ENCODE measurements at regions not wholly inside any gene's neighbourhood (a gene's known extent, or its start where the extent isn't known, plus 50 kb on each side); places are given as distances from the start of the nearest gene placed in this dataset.

DNA sequence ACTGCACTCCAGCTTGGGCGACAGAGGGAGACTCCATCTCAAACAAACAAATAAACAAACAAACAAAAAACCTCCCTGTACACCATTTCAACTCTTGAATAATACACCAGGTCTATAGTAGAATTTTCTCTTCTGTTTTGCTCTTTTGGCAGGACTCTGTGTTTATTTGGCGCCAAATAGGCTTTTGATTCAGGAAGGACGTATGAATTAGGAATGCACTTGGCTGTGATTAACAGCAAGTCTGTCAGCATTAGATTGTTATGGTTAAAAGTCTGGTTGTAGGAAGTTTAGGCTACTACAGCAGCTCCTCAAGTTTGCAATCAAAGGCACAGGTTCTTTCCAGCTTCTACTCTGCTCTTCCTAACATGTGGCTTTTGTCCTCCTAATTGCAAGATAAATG, 113.8 kb upstream of the KCNK1 start (continued):
- TF ChIP-seq, protein P1, sequence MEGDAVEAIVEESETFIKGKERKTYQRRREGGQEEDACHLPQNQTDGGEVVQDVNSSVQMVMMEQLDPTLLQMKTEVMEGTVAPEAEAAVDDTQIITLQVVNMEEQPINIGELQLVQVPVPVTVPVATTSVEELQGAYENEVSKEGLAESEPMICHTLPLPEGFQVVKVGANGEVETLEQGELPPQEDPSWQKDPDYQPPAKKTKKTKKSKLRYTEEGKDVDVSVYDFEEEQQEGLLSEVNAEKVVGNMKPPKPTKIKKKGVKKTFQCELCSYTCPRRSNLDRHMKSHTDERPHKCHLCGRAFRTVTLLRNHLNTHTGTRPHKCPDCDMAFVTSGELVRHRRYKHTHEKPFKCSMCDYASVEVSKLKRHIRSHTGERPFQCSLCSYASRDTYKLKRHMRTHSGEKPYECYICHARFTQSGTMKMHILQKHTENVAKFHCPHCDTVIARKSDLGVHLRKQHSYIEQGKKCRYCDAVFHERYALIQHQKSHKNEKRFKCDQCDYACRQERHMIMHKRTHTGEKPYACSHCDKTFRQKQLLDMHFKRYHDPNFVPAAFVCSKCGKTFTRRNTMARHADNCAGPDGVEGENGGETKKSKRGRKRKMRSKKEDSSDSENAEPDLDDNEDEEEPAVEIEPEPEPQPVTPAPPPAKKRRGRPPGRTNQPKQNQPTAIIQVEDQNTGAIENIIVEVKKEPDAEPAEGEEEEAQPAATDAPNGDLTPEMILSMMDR (conservative IDR thresholded peaks at IDR 0.05; ENCODE audit: low read depth in 2 of 2): no peak
- TF ChIP-seq, protein P2, sequence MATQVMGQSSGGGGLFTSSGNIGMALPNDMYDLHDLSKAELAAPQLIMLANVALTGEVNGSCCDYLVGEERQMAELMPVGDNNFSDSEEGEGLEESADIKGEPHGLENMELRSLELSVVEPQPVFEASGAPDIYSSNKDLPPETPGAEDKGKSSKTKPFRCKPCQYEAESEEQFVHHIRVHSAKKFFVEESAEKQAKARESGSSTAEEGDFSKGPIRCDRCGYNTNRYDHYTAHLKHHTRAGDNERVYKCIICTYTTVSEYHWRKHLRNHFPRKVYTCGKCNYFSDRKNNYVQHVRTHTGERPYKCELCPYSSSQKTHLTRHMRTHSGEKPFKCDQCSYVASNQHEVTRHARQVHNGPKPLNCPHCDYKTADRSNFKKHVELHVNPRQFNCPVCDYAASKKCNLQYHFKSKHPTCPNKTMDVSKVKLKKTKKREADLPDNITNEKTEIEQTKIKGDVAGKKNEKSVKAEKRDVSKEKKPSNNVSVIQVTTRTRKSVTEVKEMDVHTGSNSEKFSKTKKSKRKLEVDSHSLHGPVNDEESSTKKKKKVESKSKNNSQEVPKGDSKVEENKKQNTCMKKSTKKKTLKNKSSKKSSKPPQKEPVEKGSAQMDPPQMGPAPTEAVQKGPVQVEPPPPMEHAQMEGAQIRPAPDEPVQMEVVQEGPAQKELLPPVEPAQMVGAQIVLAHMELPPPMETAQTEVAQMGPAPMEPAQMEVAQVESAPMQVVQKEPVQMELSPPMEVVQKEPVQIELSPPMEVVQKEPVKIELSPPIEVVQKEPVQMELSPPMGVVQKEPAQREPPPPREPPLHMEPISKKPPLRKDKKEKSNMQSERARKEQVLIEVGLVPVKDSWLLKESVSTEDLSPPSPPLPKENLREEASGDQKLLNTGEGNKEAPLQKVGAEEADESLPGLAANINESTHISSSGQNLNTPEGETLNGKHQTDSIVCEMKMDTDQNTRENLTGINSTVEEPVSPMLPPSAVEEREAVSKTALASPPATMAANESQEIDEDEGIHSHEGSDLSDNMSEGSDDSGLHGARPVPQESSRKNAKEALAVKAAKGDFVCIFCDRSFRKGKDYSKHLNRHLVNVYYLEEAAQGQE (IDR thresholded peaks at IDR 0.05; ENCODE audit: unreplicated experiment): no peak
- TF ChIP-seq JUNB (IDR thresholded peaks at IDR 0.05; ENCODE audit: unreplicated experiment): no peak
- TF ChIP-seq, protein P3, sequence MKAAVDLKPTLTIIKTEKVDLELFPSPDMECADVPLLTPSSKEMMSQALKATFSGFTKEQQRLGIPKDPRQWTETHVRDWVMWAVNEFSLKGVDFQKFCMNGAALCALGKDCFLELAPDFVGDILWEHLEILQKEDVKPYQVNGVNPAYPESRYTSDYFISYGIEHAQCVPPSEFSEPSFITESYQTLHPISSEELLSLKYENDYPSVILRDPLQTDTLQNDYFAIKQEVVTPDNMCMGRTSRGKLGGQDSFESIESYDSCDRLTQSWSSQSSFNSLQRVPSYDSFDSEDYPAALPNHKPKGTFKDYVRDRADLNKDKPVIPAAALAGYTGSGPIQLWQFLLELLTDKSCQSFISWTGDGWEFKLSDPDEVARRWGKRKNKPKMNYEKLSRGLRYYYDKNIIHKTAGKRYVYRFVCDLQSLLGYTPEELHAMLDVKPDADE (IDR thresholded peaks at IDR 0.05): no peak

DNA sequence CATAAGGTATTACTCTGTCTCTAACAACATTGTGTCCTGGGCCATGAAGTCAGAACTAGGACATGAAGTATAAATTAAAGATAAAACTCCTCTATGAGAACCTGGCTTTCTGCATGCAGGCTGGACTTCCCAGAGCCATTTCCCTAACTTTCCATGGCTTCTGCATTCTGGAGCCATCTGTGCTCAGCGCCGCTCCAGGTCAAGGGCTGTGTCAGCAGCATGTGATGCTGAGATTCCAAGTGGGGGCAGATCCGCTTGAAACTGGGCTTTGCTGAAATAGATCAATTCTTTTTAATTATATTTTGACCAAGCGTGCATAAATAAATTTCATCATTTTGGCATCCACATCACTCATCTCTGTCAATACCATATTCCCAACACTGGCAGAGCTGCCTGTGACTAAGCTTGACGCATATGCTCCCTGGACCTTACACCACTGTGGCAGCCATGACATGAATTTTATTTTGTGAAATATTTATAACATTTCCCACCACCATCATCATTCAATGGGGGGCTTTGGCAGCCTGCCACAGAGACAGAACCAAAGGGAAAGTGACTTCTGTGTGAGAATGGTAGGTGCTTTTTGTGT, 110.4 kb upstream of the KCNK1 start:
- ATAC-seq (no peak), DNase-seq (ENCODE audit: low spot score) (no peak)
- Mint-ChIP-seq H3K4me3 (no peak overlapping the region), H3K27me3 (ENCODE audit: insufficient read depth, low read depth, poor library complexity) (no peaks in the 10 kb centered on the region), H3K27ac (no peak overlapping the region), H3K36me3 (ENCODE audit: low read depth) (no peaks in the 10 kb centered on the region; the same call in 2 of the 3 replicates), H3K4me1 (peaks cover 11% of the 10 kb centered on the region; the same call in 1 of the 3 replicates), H3K9me3 (peaks cover 3% of the 10 kb centered on the region; the same call in 1 of the 3 replicates)
- Histone ChIP-seq H3K27ac (ENCODE audit: low read depth) (no peak overlapping the region), H4K20me1 (replicated peaks; ENCODE audit: insufficient read depth) (no peaks in the 10 kb centered on the region), H3K4me3 (no peak overlapping the region), H3K9me2 (ENCODE audit: insufficient read depth) (peaks cover 19% of the 10 kb centered on the region), H3K4me1 (ENCODE audit: insufficient read depth) (peaks cover 17% of the 10 kb centered on the region), H3K27me3 (ENCODE audit: insufficient read depth) (no peaks in the 10 kb centered on the region), H3K36me3 (ENCODE audit: insufficient read depth) (no peaks in the 10 kb centered on the region), H2AFZ (no peak overlapping the region), H3K79me2 (replicated peaks; ENCODE audit: insufficient read depth) (no peaks in the 10 kb centered on the region), H3F3A (replicated peaks; ENCODE audit: low read depth) (no peaks in the 10 kb centered on the region), H3K4me2 (no peak overlapping the region)
- no peak for TF ChIP-seq ZNF331 (CRISPR knock-in tag; IDR thresholded peaks at IDR 0.05; ENCODE audit: low read depth)
- no peak for TF ChIP-seq JUNB (IDR thresholded peaks at IDR 0.05; ENCODE audit: unreplicated experiment)
- TF ChIP-seq CREB1 (CRISPR knock-in tag; IDR thresholded peaks at IDR 0.05; ENCODE audit: low read depth): no peak
- TF ChIP-seq EZH2 (IDR thresholded peaks at IDR 0.05; ENCODE audit: low read depth, unreplicated experiment): no peak
- no peak for TF ChIP-seq ZNF114 (CRISPR knock-in tag; IDR thresholded peaks at IDR 0.05)
- TF ChIP-seq, protein P3 (IDR thresholded peaks at IDR 0.05): no peak
- no peak for TF ChIP-seq EZH2phosphoT487 (IDR thresholded peaks at IDR 0.05; ENCODE audit: unreplicated experiment)
- TF ChIP-seq STAT1 (IDR thresholded peaks at IDR 0.05; ENCODE audit: unreplicated experiment): no peak
- TF ChIP-seq, protein P2 (IDR thresholded peaks at IDR 0.05; ENCODE audit: unreplicated experiment): no peak

Measured in GM23338 (cell line).